ENCODE measurements at regions not wholly inside any gene's neighbourhood (a gene's known extent, or its start where the extent isn't known, plus 50 kb on each side); places are given as distances from the start of the nearest gene placed in this dataset.
"Not testable (repeated sequence)": the region's sequence is repeated elsewhere in the genome, so short reads cannot be mapped to it uniquely, and the experiment has no call there.

GRCh38 chr3:174365796-174366195, 493.3 kb upstream of the NAALADL2 start:
- intact Hi-C loops (cut with micrococcal nuclease) (no loop called here), dilution Hi-C loops (cut with MboI; ENCODE audit: extremely low pct_ligation_motif_present, low sequenced_read_pairs) (no loop called here)
- H3K4me3 ChIP-seq (replicated peaks in 1 of 3; ENCODE audit: insufficient read depth in 1 of 3, low read depth in 1 of 3, low read length in 3 of 3): no peak overlapping the region
- no peak overlapping the region for H3K9ac ChIP-seq (replicated peaks; ENCODE audit: extremely low read depth, insufficient read depth, low read length)
- H3K79me2 ChIP-seq (ENCODE audit: control insufficient read depth, insufficient read depth, low read length): no peaks in the 10 kb centered on the region
- no peaks in the 10 kb centered on the region for H3K4me1 ChIP-seq (ENCODE audit: control insufficient read depth, extremely low read depth, insufficient read depth, low read length)
- no peak overlapping the region for H3K4me2 ChIP-seq (ENCODE audit: insufficient read depth, low read length)
- H3K36me3 ChIP-seq (ENCODE audit: control insufficient read depth in 2 of 2, extremely low read depth in 1 of 2, insufficient read depth in 2 of 2, low read length in 2 of 2): no peaks in the 10 kb centered on the region
- no TSS peak for BruUV-seq (replicated peaks)
- POLR2A ChIA-PET: no interaction called here
- no peaks in the 10 kb centered on the region for H3K9me3 ChIP-seq (replicated peaks; ENCODE audit: control insufficient read depth, insufficient read depth, low read length)
- H2AFZ ChIP-seq (ENCODE audit: low read depth, low read length): no peak overlapping the region
- no peaks in the 10 kb centered on the region for H4K20me1 ChIP-seq (replicated peaks; ENCODE audit: control insufficient read depth, extremely low read depth, insufficient read depth, low read length)
- DNase-seq (ENCODE audit: low read depth, low spot score) (no peak), FAIRE-seq (no peak)
- no peaks in the 10 kb centered on the region for H3K27me3 ChIP-seq (ENCODE audit: control insufficient read depth in 2 of 2, insufficient read depth in 2 of 2, low read length in 2 of 2)
- no peak overlapping the region for H3K27ac ChIP-seq (ENCODE audit: insufficient read depth, low read depth, low read length)
- no peak for TF ChIP-seq GATA2 (IDR thresholded peaks at IDR 0.05; ENCODE audit: insufficient read depth, insufficient read length, low read depth, low read length)
- no peak for TF ChIP-seq JUN (IDR thresholded peaks at IDR 0.05; ENCODE audit: borderline replicate concordance, insufficient read depth, insufficient read length, low read depth)
- no peak for TF ChIP-seq POLR2A (IDR thresholded peaks at IDR 0.05; ENCODE audit: low read depth, low read length)
- TF ChIP-seq EZH2 (IDR thresholded peaks at IDR 0.05; ENCODE audit: borderline replicate concordance, low read depth, low read length, severe bottlenecking): no peak
- CTCF ChIA-PET: no interaction called here
- no peaks in the 10 kb centered on the region for H3K9me1 ChIP-seq (replicated peaks; ENCODE audit: control insufficient read depth, extremely low read depth, insufficient read depth, low read length)

GRCh38 chr3:174366904-174367303, 492.2 kb upstream of the NAALADL2 start:
- DNase-seq (ENCODE audit: low read depth, low spot score); H3K9ac ChIP-seq (replicated peaks; ENCODE audit: extremely low read depth, insufficient read depth, low read length); H4K20me1 ChIP-seq (replicated peaks; ENCODE audit: control insufficient read depth, extremely low read depth, insufficient read depth, low read length); H3K36me3 ChIP-seq (ENCODE audit: control insufficient read depth in 2 of 2, extremely low read depth in 1 of 2, insufficient read depth in 2 of 2, low read length in 2 of 2); H3K4me2 ChIP-seq (ENCODE audit: insufficient read depth, low read length); H2AFZ ChIP-seq (ENCODE audit: low read depth, low read length); dilution Hi-C loops (cut with MboI; ENCODE audit: extremely low pct_ligation_motif_present, low sequenced_read_pairs); H3K27me3 ChIP-seq (ENCODE audit: control insufficient read depth in 2 of 2, insufficient read depth in 2 of 2, low read length in 2 of 2); H3K4me1 ChIP-seq (ENCODE audit: control insufficient read depth, extremely low read depth, insufficient read depth, low read length); H3K27ac ChIP-seq (ENCODE audit: insufficient read depth, low read depth, low read length); intact Hi-C loops (cut with micrococcal nuclease); BruUV-seq (replicated peaks); H3K79me2 ChIP-seq (ENCODE audit: control insufficient read depth, insufficient read depth, low read length); H3K9me1 ChIP-seq (replicated peaks; ENCODE audit: control insufficient read depth, extremely low read depth, insufficient read depth, low read length); H3K9me3 ChIP-seq (replicated peaks; ENCODE audit: control insufficient read depth, insufficient read depth, low read length); POLR2A ChIA-PET; FAIRE-seq; H3K4me3 ChIP-seq (replicated peaks in 1 of 3; ENCODE audit: insufficient read depth in 1 of 3, low read depth in 1 of 3, low read length in 3 of 3): not testable (repeated sequence)
- CTCF ChIA-PET: interaction anchor here (1.0 kb wide), 1 partner anchor 11 kb away, joined by 3 read pairs; no protein-coding TSS in a partner anchor

All from endothelial cell of umbilical vein (primary cell).